ENCODE measurements at regions not wholly inside any gene's neighbourhood (a gene's known extent, or its start where the extent isn't known, plus 50 kb on each side); places are given as distances from the start of the nearest gene placed in this dataset.

- DNase-seq, result no peak
Observed at GRCh38 chr21:16514316-16514715, 784.5 kb downstream of the USP25 start.

GRCh38 chr21:16517383-16517782 lies 787.6 kb downstream of the USP25 start:
- no peak for DNase-seq

DNA sequence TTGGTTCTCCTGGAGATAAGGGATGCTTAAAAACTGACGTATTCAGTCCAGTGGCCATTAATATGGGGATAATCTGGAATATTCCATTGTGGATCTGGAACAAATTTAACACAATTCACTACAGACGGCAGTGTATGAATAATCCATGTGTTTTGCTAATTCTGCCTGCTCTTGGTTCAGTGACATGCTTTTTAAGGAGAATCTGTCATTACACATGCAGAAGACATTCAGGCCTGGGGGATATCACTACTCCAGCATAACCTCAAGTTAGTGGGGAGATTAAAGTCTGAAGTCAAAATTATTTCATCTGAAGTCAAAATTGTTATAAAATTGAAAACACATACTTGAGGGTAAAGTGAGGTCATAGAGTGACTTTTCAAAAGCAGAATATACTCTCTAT lies 789.3 kb downstream of the USP25 start:
- no peak for DNase-seq

DNA sequence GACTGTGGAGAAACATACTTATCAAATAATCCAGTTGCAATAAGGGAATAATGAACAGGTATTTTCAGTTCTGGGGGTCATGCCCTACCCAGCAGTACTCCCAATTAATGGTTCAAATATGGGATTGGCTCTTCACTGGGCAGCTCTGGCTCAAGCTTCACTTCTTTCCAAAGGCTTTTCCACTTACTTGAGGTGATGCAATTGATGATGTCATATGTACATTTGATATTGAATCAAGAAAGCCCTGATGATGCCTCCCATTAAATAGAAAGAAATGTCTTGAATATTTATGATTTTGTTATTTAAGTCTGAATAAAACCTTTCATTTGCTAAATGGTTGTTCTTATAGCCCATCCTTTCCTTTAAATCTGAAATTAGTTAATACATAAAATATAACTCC lies 789.9 kb downstream of the USP25 start:
- DNase-seq, result no peak

DNA sequence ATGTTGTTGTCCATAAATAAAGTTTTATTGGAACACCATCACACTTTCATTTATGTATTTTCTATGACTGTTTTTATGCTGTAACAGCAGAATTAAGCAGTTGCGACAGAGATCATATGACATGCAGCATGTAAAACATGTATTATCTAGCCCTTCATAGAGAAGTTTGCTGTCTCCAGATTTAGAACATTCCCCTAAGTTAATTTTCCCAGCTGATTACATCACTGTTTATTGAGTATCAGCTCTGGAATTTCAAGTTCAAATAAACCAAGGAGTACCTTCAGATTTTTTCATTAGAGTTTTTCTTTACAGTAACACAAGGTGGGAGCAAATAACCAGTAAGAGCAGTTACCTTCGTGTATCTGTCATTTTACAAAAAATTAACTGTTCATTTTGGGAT lies 792.8 kb downstream of the USP25 start:
- DNase-seq, result no peak

GRCh38 chr21:16530656-16531055 lies 800.9 kb downstream of the USP25 start:
- DNase-seq, result no peak

- DNase-seq, result no peak
Observed at GRCh38 chr21:16532840-16533239, 803.1 kb downstream of the USP25 start.

GRCh38 chr21:16533692-16534407 lies 804.1 kb downstream of the USP25 start:
- no peak for DNase-seq

DNA sequence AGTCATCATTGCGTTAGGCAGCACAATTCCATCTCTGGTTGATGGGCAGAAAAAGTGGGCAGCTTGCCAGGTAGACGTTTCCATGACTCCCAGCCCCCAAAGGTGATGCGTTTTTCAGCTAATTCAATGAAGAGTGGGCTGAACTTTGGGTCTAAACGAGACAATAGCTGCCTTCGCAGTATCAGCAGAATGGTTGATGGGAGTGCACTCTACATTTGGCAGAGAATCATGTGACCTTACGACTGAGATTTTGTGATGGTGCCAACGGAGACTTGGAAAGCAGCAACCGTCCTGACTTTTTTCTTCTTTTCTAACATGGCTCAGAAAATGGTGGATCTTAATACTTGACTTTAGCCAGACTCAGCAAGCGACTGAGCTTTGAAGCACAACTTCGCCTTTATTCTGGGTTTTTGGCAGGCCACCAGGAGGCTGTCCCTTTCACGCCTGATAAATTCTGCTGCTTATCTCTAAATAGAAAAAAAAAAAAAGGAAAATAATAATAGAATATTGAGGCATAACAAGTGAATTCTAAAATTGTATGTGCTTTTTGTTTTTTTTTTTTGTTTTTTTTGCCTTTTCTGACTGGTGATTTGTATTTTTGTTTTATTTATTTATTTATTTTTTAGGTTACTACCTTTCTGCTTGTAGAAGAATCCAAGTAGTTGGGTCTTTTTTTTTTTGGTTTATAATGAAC lies 804.8 kb downstream of the USP25 start:
- DNase-seq, result no peak

GRCh38 chr21:16535102-16535422 lies 805.3 kb downstream of the USP25 start:
- DNase-seq, result no peak

DNA sequence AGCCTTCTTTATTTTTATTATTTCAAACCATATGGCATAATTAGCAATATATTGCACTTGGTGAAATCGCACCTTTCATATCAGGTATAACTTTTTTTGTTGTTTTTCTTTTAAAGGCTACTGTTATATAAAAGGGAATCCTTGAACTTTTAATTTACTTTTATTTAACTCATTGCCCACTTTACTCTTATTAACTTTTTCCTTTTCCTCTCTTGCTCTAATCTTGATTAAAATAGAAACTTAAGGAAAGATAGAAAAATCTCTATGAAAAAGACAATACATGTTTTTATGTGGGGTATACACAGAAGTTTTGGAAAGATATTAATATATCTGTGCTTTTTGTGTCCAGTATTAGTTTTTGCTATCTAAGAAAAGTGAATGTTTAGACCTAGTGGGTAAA lies 805.8 kb downstream of the USP25 start:
- no peak for DNase-seq

DNA sequence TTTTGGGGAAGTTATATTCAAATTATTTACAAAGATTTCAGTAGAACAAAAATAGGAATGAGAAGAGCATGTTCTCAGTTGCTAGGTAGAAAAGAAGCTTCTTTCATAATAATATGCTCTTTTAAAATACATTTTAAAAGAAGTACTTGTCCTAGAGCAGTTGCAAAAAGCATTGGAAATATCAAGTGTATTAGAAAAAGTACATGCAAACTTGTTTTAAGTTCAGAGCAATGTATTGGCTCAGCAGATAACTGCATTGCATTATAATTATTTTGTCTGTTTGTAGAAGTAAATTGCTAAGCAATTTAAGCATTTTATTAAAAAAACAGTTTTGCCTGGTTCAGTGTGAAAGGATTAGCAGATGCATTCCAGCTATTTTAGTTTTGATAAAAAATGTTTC lies 806.4 kb downstream of the USP25 start:
- DNase-seq, result no peak

- no peak for DNase-seq
Observed at GRCh38 chr21:16536643-16537434, 807.1 kb downstream of the USP25 start.

DNA sequence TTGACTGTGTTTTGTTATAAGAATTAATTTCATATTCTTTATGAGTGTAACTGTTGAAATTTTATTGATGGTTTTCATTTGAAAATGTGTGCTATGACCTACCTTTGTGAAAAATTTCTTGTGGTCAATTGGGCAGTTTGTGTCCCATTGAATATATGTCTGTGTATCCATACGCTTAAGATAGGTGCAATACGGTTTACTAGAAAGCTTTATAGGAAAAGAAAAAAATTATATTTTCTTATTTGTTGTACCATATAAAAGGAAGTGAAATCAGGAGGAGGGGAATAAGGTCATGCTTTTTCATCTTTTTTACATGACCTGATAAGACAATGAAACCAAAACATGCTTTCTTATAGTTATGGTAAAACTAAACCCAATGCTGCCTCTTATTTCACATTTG lies 807.7 kb downstream of the USP25 start:
- DNase-seq, result no peak

DNA sequence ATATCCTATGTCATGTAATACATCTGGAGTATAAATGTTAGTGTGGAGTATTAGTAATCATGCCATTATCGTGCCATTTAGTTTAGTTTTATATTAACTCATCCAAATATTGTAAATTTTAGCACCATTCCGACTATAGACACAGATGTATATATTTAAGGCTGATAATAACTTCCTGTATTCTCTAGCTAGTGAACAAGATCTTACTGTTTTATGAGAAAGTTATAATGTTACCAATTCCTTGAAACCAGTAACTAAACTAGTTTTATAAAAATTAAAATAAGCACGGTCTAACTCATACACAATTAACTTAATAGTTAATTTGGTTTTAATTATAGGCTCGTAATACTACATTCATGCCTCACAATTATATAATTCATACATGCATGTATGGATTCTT lies 808.6 kb downstream of the USP25 start:
- no peak for DNase-seq

DNA sequence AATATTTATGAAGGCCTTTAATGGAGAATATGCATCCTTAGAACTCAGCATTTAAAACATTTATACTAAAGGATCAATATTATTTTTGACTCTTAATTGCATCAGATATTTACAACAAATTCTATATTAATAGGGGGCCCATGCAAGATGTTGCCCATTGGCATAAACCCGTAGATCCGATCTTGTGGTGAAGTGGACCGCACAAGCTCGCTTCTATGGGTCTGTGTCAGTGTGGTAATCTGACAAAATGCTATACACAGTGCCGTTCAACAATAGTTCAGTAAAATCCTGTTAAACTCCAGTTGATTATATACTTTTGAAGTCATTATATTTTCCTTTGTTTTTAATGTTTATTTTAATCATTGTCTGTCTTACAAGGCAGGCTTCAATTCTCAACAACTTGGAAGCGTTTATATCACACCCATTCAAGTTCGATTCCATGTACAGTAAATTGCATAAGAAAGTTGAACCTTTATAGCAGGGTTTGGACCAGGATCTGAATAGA lies 809.2 kb downstream of the USP25 start:
- DNase-seq, result no peak

GRCh38 chr21:16540966-16541727 lies 811.4 kb downstream of the USP25 start:
- DNase-seq, result no peak

- DNase-seq, result no peak
Observed at GRCh38 chr21:16550118-16550517, 820.3 kb downstream of the USP25 start.

DNA sequence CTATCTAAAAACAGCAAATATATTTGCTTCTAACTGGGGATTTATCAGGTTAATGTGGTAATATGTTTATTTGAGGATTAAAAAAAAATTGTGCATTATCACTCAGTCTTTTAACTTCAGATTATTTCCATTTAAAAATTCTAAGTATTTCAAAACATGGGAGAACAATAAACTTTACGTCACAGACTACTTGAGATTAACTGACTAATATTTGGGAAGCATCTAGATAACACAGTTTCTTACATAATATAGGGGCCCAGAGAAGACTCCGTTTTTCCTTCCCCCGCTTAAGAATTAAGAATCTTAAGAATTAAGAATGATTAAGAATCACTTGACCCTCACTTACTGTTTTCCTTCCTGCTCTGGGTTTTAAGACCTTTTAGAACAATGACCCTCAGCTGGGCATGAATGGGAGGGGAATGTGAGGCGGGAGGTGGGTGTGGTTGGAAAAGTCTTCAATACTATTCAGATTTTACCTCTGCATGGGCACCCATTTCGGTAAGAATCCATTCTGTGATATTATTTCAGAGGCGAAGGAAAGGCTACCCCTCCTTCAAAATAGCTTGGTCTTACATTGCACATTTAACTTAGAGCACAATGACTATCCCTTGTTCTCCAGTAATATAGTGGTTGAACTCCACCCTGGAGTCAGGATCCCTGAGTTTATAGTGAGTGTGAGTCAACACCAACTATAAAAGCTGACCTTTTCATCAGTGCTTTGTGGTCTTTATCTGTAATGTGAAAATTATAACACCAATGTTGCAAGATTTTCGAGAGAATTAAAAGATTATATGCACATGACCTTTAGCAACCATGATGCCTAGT lies 821.3 kb downstream of the USP25 start:
- no peak for DNase-seq

GRCh38 chr21:16552880-16553279 lies 823.1 kb downstream of the USP25 start:
- DNase-seq, result no peak

DNA sequence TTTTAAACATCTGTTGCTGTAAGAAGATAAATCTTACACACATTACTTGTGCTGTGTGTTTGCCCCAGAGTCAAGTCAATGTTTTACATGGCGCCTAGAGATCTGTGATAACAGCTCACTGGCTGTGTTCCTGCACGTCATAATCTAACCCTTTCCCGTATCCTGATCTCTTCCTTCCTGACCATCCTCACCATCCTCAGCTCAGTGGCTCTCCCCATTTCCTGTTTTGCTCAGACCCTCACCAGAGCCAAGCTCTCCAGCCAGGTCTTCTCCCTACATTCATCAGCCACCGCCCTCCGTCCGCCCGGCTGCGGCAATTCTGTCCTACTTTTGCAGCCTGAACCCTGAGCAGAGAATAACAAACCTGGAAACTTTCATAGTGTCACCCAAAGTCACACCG lies 824.7 kb downstream of the USP25 start:
- DNase-seq, result no peak

DNA sequence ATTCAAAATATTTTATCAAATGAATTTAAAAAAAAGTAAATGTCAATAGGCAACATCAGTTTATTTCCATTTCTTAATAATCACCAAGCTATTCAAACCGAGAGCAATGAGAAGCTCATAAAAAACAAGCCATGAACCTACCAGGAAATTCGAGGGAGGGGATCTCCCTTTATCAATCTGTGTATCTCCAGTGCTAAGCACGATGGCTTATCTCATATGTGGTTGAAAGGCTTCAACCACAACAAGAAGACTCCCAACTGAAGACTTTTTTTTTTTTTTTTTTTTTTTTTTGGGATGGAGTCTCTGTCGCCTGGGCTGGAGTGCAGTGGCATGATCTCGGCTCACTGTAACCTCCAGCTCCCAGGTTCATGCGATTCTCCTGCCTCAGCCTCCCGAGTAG lies 833.3 kb downstream of the USP25 start:
- DNase-seq, result no peak

Measured in NCI-H1930 (cell line).